Body of pancreas (tissue), 4 donors: ENCODE measurements at regions not wholly inside any gene's neighbourhood (a gene's known extent, or its start where the extent isn't known, plus 50 kb on each side); places are given as distances from the start of the nearest gene placed in this dataset.

Source experiments
- POLR2A ChIP-seq, 3 donors: fragments of 450-650 bp; IDR thresholded peaks; one replicate each; pipeline ENCODE4 v1.6.1; 2016; ENCODE audit warnings: antibody characterized with exemption in 3 of 3, mild to moderate bottlenecking in 2 of 3
- TF ChIP-seq, protein P1 (sequence below), 7 experiments: fragments of 450-650 bp in 4 of 7; fragments of 200-600 bp in 3 of 7; sonication (generic) in 3 of 7; IDR thresholded peaks; one replicate each; pipeline ENCODE4 v1.5.1; 2016 to 2019; ENCODE audit warnings: antibody characterized with exemption in 7 of 7

DNA sequence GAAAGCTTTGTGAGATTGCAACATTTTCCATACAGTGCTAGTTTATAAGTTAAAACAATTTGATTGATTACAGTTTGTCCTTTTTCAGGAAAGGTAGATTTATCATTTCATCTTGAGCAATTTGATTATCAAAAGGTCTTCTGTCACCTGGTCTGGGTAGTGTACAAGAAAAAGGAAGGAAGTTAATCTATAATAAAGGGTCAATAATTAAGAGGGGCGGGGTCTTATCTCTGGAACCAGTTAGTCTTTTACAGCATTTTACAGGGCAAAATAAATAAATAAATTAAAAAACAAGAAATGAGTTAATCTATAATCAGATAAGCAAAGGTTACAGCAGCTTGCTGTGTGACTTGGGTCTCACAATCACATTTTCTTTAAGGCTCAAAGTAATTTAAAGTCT, 277.8 kb upstream of the GYPC start:
- TF ChIP-seq, protein P1, sequence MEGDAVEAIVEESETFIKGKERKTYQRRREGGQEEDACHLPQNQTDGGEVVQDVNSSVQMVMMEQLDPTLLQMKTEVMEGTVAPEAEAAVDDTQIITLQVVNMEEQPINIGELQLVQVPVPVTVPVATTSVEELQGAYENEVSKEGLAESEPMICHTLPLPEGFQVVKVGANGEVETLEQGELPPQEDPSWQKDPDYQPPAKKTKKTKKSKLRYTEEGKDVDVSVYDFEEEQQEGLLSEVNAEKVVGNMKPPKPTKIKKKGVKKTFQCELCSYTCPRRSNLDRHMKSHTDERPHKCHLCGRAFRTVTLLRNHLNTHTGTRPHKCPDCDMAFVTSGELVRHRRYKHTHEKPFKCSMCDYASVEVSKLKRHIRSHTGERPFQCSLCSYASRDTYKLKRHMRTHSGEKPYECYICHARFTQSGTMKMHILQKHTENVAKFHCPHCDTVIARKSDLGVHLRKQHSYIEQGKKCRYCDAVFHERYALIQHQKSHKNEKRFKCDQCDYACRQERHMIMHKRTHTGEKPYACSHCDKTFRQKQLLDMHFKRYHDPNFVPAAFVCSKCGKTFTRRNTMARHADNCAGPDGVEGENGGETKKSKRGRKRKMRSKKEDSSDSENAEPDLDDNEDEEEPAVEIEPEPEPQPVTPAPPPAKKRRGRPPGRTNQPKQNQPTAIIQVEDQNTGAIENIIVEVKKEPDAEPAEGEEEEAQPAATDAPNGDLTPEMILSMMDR (IDR thresholded peaks at IDR 0.05), result no peak
- TF ChIP-seq POLR2A (IDR thresholded peaks at IDR 0.05), result no peak
